HT1080 (cell line): ENCODE measurements at regions not wholly inside any gene's neighbourhood (a gene's known extent, or its start where the extent isn't known, plus 50 kb on each side); places are given as distances from the start of the nearest gene placed in this dataset.

Experiments
- DNase-seq: peaks from one replicate; pipeline ENCODE4 v3.0.0-alpha.2; 2015; ENCODE audit warnings: low read depth

- no peak for DNase-seq
These were observed 53.9 kb upstream of the KL start for GRCh38 chr13:32962342-32962741.

- DNase-seq = no peak
These were observed 51.2 kb upstream of the KL start for GRCh38 chr13:32964987-32965386.
